ENCODE measurements at regions not wholly inside any gene's neighbourhood (a gene's known extent, or its start where the extent isn't known, plus 50 kb on each side); places are given as distances from the start of the nearest gene placed in this dataset.

GRCh38 chr3:113104357-113105092 lies 106.8 kb upstream of the BOC start:
- no peak for DNase-seq (ENCODE audit: low spot score)
- TF ChIP-seq CTCF (IDR thresholded peaks at IDR 0.05; ENCODE audit: extremely low read depth, insufficient read depth, missing control alignments) = no peak
- in situ Hi-C loops (cut with MboI; ENCODE audit: low pct_unique_long_range_greater_than_20kb, low sequenced_read_pairs, unreplicated experiment) = no loop called here

GRCh38 chr3:113105093-113105449 lies 106.3 kb upstream of the BOC start:
- in situ Hi-C loops (cut with MboI; ENCODE audit: low pct_unique_long_range_greater_than_20kb, low sequenced_read_pairs, unreplicated experiment) = no loop called here
- no peak for DNase-seq (ENCODE audit: low spot score)
- TF ChIP-seq CTCF (IDR thresholded peaks at IDR 0.05; ENCODE audit: extremely low read depth, insufficient read depth, missing control alignments) = no peak

- no peak for TF ChIP-seq CTCF (IDR thresholded peaks at IDR 0.05; ENCODE audit: extremely low read depth, insufficient read depth, missing control alignments)
- no peak for DNase-seq (ENCODE audit: low spot score)
- in situ Hi-C loops (cut with MboI; ENCODE audit: low pct_unique_long_range_greater_than_20kb, low sequenced_read_pairs, unreplicated experiment) = no loop called here
Measured at GRCh38 chr3:113105966-113106660, 105.2 kb upstream of the BOC start.

- no peak for DNase-seq (ENCODE audit: low spot score)
Measured at GRCh38 chr3:113110267-113110666, 101.1 kb upstream of the BOC start.

GRCh38 chr3:113111011-113111707 lies 100.2 kb upstream of the BOC start:
- in situ Hi-C loops (cut with MboI; ENCODE audit: low pct_unique_long_range_greater_than_20kb, low sequenced_read_pairs, unreplicated experiment) = no loop called here
- no peak for TF ChIP-seq CTCF (IDR thresholded peaks at IDR 0.05; ENCODE audit: extremely low read depth, insufficient read depth, missing control alignments)
- DNase-seq (ENCODE audit: low spot score) = no peak

More at GRCh38 chr3:113110267-113110666, 101.1 kb upstream of the BOC start:
- in situ Hi-C loops (cut with MboI; ENCODE audit: low pct_unique_long_range_greater_than_20kb, low sequenced_read_pairs, unreplicated experiment) = no loop called here
- TF ChIP-seq CTCF (IDR thresholded peaks at IDR 0.05; ENCODE audit: extremely low read depth, insufficient read depth, missing control alignments) = no peak

- DNase-seq (ENCODE audit: low spot score) = peak; percentile 32
- no peak for TF ChIP-seq CTCF (IDR thresholded peaks at IDR 0.05; ENCODE audit: extremely low read depth, insufficient read depth, missing control alignments)
- in situ Hi-C loops (cut with MboI; ENCODE audit: low pct_unique_long_range_greater_than_20kb, low sequenced_read_pairs, unreplicated experiment) = no loop called here
Measured at GRCh38 chr3:113113361-113113760, 98.0 kb upstream of the BOC start.
